WTC11 (cell line): ENCODE measurements at regions not wholly inside any gene's neighbourhood (a gene's known extent, or its start where the extent isn't known, plus 50 kb on each side); places are given as distances from the start of the nearest gene placed in this dataset.

Source experiments
- ATAC-seq: fragments of 200-7000 bp; cut with Tn5 transposase; 2 replicates; pipeline ENCODE4 v1.10.0; 2021; ENCODE audit warnings: mild to moderate bottlenecking, moderate library complexity
- CTCF ChIA-PET: fragments of 300-600 bp; sonication (Branson Sonifier 250); formaldehyde crosslinking; loops from one replicate; lab custom pipeline; 2021; ENCODE audit warnings: antibody characterized with exemption; lab: Charles Lee
- POLR2A ChIA-PET: fragments of 350-600 bp; sonication (Branson Sonifier 250); formaldehyde crosslinking; loops from one replicate; lab custom pipeline; 2021; ENCODE audit warnings: antibody characterized with exemption; lab: Charles Lee
- DNase-seq: peaks from one replicate; pipeline ENCODE4 v3.0.0; 2021; ENCODE audit warnings: low spot score
- H3K27ac Mint-ChIP-seq: 2 replicates; pipeline ENCODE4 v1.8.0; 2021; ENCODE audit warnings: mixed read lengths
- H3K27me3 Mint-ChIP-seq: 2 replicates; pipeline ENCODE4 v1.8.0; 2021; ENCODE audit warnings: low read depth, mild to moderate bottlenecking, moderate library complexity, mixed read lengths
- H3K36me3 Mint-ChIP-seq: 2 replicates; pipeline ENCODE4 v1.8.0; 2021; ENCODE audit warnings: mixed read lengths
- H3K4me1 Mint-ChIP-seq: 2 replicates; pipeline ENCODE4 v1.8.0; 2022; ENCODE audit warnings: mixed read lengths
- H3K4me3 Mint-ChIP-seq: 2 replicates; pipeline ENCODE4 v1.8.0; 2021; ENCODE audit warnings: mild to moderate bottlenecking, moderate library complexity, mixed read lengths
- H3K9me3 Mint-ChIP-seq: 2 replicates; pipeline ENCODE4 v1.8.0; 2021; ENCODE audit warnings: mixed read lengths
- AFF4 ChIP-seq: sonication (generic); formaldehyde crosslinking; IDR thresholded peaks from 2 replicates; pipeline ENCODE4 v1.8.1; 2023; ENCODE audit warnings: mild to moderate bottlenecking, missing genetic modification reagents, borderline replicate concordance
- ATF2 ChIP-seq: sonication (generic); formaldehyde crosslinking; IDR thresholded peaks from 2 replicates; pipeline ENCODE4 v1.8.1; 2022; ENCODE audit warnings: low read depth, missing genetic modification reagents, borderline replicate concordance
- ATF6 ChIP-seq: sonication (generic); formaldehyde crosslinking; IDR thresholded peaks from 2 replicates; pipeline ENCODE4 v1.8.1; 2023; ENCODE audit warnings: mild to moderate bottlenecking, missing genetic modification reagents
- CREB1 ChIP-seq: sonication (generic); formaldehyde crosslinking; IDR thresholded peaks from 2 replicates; pipeline ENCODE4 v1.8.0; 2023; ENCODE audit warnings: mild to moderate bottlenecking, missing genetic modification reagents
- CTCF ChIP-seq: fragments of 200-600 bp; IDR thresholded peaks from 2 replicates; pipeline ENCODE4 v1.8.0; 2022; ENCODE audit warnings: antibody characterized with exemption
- FOXP1 ChIP-seq: sonication (generic); formaldehyde crosslinking; IDR thresholded peaks from 2 replicates; pipeline ENCODE4 v1.8.0; 2022; ENCODE audit warnings: missing genetic modification reagents, mild to moderate bottlenecking, moderate library complexity, borderline replicate concordance
- GTF2I ChIP-seq: fragments of 250-450 bp; sonication (Bioruptor Pico); conservative IDR thresholded peaks from 2 replicates; pipeline ENCODE4 v1.4.0; 2021; ENCODE audit warnings: mild to moderate bottlenecking
- IRF2 ChIP-seq: sonication (generic); formaldehyde crosslinking; IDR thresholded peaks from 2 replicates; pipeline ENCODE4 v1.8.0; 2022; ENCODE audit warnings: low read depth, missing genetic modification reagents, borderline replicate concordance
- MAX ChIP-seq: sonication (generic); formaldehyde crosslinking; IDR thresholded peaks from 2 replicates; pipeline ENCODE4 v1.8.0; 2022; ENCODE audit warnings: mild to moderate bottlenecking, missing genetic modification reagents
- NR1H2 ChIP-seq: sonication (generic); formaldehyde crosslinking; IDR thresholded peaks from 2 replicates; pipeline ENCODE4 v1.9.0; 2021; ENCODE audit warnings: mild to moderate bottlenecking, moderate library complexity, missing genetic modification reagents
- NR2C2 ChIP-seq: sonication (generic); formaldehyde crosslinking; IDR thresholded peaks from 2 replicates; pipeline ENCODE4 v1.8.0; 2022; ENCODE audit warnings: mild to moderate bottlenecking, missing genetic modification reagents
- RORB ChIP-seq: fragments of 250-450 bp; sonication (Bioruptor Pico); IDR thresholded peaks from 2 replicates; pipeline ENCODE4 v1.9.0; 2021; ENCODE audit warnings: mild to moderate bottlenecking
- SMAD3 ChIP-seq: sonication (generic); formaldehyde crosslinking; IDR thresholded peaks from 2 replicates; pipeline ENCODE4 v1.8.0; 2022; ENCODE audit warnings: missing genetic modification reagents, mild to moderate bottlenecking, borderline replicate concordance
- ZBTB43 ChIP-seq: sonication (generic); formaldehyde crosslinking; IDR thresholded peaks from 2 replicates; pipeline ENCODE4 v1.8.1; 2023; ENCODE audit warnings: mild to moderate bottlenecking, missing genetic modification reagents
- ZNF138 ChIP-seq: sonication (generic); formaldehyde crosslinking; conservative IDR thresholded peaks from 2 replicates; pipeline ENCODE4 v1.8.1; 2022; ENCODE audit warnings: mild to moderate bottlenecking, moderate library complexity, missing genetic modification reagents

GRCh38 chr5:41637424-41637823 is 127.0 kb upstream of the PLCXD3 start:
- CTCF ChIA-PET, result interaction anchor here (0.6 to 1.7 kb wide), 8 partner anchors 9 to 721 kb away, joined by 3 to 9 read pairs (median 4); partner anchors contain the start of gene PLCXD3
- H3K27ac Mint-ChIP-seq, result peak overlapping the region; percentile 34
- ATAC-seq, result peak; percentile 90

GRCh38 chr5:41636605-41637004 is 126.2 kb upstream of the PLCXD3 start:
- ATAC-seq, result peak; percentile 91
- H3K4me3 Mint-ChIP-seq, result no peak overlapping the region

More at GRCh38 chr5:41637424-41637823, 127.0 kb upstream of the PLCXD3 start:
- H3K4me3 Mint-ChIP-seq, result no peak overlapping the region
- DNase-seq, result peak; percentile 21
- peaks cover 31% of the 10 kb centered on the region for H3K4me1 Mint-ChIP-seq
- peaks cover 21% of the 10 kb centered on the region for H3K9me3 Mint-ChIP-seq
- TF ChIP-seq IRF2 (no peak), SMAD3 (CRISPR knock-in tag) (no peak), MAX (CRISPR knock-in tag) (no peak), ATF6 (no peak), ZBTB43 (CRISPR knock-in tag) (no peak), AFF4 (CRISPR knock-in tag) (no peak), CREB1 (no peak), ZNF138 (CRISPR knock-in tag) (no peak), RORB (CRISPR knock-in tag) (no peak), GTF2I (CRISPR knock-in tag) (no peak), FOXP1 (no peak), NR2C2 (CRISPR knock-in tag) (no peak), NR1H2 (CRISPR knock-in tag) (no peak)
- peaks cover 4% of the 10 kb centered on the region; the same call in 1 of the 2 replicates for H3K36me3 Mint-ChIP-seq
- no peaks in the 10 kb centered on the region for H3K27me3 Mint-ChIP-seq
- POLR2A ChIA-PET, result no interaction called here

More at GRCh38 chr5:41636605-41637004, 126.2 kb upstream of the PLCXD3 start:
- Mint-ChIP-seq H3K27ac (no peak overlapping the region), H3K36me3 (peaks cover 4% of the 10 kb centered on the region; the same call in 1 of the 2 replicates), H3K4me1 (peaks cover 31% of the 10 kb centered on the region), H3K9me3 (peaks cover 21% of the 10 kb centered on the region), H3K27me3 (no peaks in the 10 kb centered on the region)
- POLR2A ChIA-PET, result no interaction called here
- TF ChIP-seq ATF2 (CRISPR knock-in tag) (no peak), CTCF (0 out of 2 replicates have a peak, but pooled peaks have one; percentile 56)
- CTCF ChIA-PET, result interaction anchor here (0.6 to 1.7 kb wide), 5 partner anchors 15 to 533 kb away, joined by 3 to 5 read pairs (median 3); no protein-coding TSS in a partner anchor
- peak; percentile 48 for DNase-seq
